GM19467 (cell line): ENCODE measurements at regions not wholly inside any gene's neighbourhood (a gene's known extent, or its start where the extent isn't known, plus 50 kb on each side); places are given as distances from the start of the nearest gene placed in this dataset.
A peak's percentile ranks its signal among the peaks of the same experiment; 100 is the strongest.

Experiments used
- ATAC-seq: cut with Tn5 transposase; IDR thresholded peaks from one replicate; pipeline ENCODE4 v1.9.1; 2021; ENCODE audit warnings: mild to moderate bottlenecking, moderate library complexity; ENCODE audit not compliant: unreplicated experiment

DNA sequence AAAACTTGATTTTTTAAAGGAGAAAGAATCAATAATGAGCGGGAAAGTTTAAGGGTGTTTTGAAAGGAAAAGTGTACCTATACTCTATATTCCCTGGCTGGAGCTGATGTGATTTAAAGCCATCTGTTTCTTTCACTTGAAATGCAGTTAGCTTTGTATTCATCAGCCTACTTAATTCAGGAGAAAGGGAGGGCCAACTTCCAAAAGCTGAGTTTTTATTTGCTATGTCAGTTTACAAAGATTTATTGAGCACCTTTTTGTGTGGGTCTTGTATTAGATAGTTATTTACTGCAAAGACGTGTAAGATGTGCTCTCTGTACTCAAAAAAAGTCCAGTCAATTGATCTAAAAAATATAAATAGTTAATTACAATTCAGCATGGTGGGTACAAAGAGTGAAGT is 176.2 kb upstream of the GOLIM4 start:
- ATAC-seq = no peak

DNA sequence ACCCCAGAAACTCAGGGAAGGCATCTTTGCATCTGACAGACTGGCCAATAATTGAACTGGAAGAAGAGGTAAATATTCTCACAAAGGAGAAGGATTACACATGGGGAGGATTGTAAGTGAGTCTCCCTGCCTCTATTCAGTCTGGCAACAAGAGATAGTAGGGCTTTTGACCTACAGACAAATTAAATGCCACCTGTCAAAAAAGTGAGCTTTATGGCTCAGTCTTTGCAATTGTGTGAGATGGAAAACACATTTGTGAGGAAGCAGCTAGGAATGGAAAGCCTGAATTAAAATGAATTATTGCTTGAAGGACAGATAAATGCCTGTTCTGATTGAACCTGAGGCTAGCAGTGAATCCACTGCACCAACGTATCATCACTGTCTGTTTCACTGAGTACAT is 173.3 kb upstream of the GOLIM4 start:
- no peak for ATAC-seq

GRCh38 chr3:168267179-168267578 is 171.5 kb upstream of the GOLIM4 start:
- no peak for ATAC-seq

GRCh38 chr3:168266335-168266734 is 170.6 kb upstream of the GOLIM4 start:
- ATAC-seq = no peak

DNA sequence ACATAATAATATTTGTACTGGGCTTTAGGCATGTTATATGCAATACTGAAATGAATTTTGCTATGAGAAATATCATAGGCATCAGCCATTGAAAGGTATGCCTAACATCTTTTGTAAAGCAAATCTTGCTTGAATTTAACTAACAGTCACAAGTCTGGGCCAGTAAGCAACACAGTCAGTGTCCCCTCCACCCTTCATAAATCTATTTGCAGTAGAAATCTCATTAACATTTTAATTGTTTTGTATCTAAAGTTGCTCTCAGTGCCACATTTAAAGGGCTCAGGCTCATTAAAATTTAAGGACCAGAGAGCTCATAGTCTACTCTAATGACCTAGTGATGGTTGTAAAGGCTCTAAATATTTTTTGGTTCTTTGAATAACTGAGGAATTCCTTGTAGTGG is 167.2 kb upstream of the GOLIM4 start:
- ATAC-seq = no peak

DNA sequence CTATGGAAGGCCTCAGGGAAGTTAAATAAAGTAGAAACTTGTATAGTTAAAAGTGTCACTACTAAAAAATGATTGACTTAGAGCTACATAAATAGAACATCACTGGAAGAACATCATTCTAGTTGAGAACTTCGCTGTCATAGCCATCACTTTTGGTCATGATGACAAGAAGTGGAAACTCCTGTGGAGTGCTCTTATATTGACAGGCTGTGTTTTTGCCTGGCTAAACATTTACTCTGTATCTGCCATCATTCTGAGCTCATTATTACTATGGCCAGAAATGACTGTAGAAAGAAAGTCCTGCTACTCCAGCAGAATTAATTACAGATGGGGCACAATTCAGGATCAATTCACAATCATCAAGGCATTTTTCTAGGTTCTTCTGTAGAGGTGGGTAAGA is 165.1 kb upstream of the GOLIM4 start:
- peak; percentile 77 for ATAC-seq

DNA sequence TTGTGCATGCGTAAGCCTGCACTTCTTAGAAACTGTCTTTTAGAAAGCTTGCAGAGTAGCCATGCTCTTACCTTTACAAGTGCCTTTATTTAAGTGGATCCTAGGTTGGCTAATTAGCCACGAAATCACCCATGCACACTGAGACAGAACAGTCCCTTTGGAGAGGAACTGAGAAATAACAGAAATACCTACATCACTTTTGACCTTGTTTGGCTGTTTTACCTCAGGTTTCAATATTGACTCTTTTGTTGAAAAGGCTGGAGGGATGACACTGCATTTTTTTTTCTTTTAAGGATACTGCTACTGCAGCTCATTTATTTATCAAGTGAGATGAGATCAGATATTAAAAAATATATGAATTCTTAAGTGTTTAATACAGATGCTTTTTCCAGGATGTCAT is 155.6 kb upstream of the GOLIM4 start:
- ATAC-seq = peak; percentile 40

DNA sequence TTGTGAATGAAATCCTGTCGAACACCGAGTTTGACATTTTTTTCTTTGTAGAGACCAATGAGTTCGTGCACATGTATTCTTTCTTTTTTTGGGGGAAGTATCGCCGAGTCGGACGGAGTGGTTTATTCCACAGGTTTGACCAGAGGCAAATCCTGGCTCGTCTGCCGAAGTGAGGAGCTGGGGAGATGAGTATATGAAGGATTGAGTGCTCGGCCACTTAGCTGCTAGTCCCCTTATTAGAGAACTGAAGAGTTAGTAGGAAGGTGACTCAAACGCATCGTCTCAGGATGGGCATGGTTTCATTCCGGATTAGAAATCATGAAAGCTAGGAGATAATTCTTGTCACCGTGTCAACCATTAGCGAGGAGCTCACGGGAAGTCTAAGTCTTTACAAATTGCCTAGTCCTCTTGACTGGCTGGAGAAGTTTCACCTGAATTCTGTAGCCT is 154.7 kb upstream of the GOLIM4 start:
- ATAC-seq = no peak

- ATAC-seq = peak; percentile 76
Observed at GRCh38 chr3:168249550-168250414, 154.1 kb upstream of the GOLIM4 start.

DNA sequence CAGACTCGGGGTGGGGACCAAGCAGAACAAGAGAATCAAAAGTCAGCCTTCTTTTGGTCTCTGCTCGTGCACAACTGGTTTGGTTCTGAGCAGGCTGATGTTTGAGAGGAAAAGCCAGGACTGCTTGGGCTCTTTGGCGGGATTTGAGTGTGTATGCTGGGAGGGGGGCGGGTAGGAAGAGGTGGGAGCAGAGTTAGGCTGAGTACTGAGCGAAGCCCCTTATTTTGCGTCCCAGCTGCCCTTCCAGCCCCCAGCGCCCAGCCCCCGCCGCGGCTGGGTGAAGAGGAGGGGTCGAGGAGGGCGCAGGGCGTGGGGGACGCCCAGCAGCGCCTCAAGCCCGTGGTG is 153.5 kb upstream of the GOLIM4 start:
- ATAC-seq = peak; percentile 1

- ATAC-seq = no peak
Observed at GRCh38 chr3:168248383-168249204, 152.9 kb upstream of the GOLIM4 start.

DNA sequence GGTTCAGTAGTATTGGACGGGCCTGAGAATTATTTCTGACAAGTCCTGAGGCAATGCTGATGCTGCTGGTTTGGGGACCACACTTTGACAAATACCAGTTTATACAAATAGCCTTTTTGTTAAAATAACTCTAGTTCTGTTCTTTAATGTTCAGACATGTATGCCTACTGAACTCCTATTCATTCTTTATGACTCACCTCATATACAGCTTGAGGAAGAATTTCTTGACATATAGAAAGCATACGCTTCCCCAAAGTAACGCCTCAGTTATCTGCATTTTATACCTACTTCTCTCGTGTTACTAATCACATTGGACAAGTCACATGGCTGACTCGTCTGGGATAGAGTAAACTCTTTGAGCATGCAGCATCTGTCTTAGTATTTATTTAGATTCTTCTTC is 145.4 kb upstream of the GOLIM4 start:
- no peak for ATAC-seq

DNA sequence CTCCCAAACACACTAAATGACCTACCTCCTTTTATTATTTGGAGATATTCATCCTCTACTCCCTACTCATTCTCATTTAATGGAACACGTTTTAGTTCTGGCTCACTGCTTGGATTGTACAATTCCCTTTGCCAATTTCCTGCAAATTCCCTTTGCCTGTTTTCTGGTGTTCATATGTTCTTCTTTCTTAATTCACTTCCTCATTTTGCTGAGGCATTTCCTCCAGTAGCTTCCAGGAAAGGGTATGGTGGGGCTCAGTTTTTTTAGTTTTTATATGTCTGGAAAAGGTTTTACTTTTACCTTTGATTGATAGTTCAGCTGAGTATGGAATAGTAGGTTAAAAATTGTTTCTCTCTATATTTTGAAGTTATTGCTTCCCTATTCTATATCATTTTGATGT is 143.6 kb upstream of the GOLIM4 start:
- ATAC-seq = no peak

GRCh38 chr3:168233001-168233400 is 137.3 kb upstream of the GOLIM4 start:
- no peak for ATAC-seq

DNA sequence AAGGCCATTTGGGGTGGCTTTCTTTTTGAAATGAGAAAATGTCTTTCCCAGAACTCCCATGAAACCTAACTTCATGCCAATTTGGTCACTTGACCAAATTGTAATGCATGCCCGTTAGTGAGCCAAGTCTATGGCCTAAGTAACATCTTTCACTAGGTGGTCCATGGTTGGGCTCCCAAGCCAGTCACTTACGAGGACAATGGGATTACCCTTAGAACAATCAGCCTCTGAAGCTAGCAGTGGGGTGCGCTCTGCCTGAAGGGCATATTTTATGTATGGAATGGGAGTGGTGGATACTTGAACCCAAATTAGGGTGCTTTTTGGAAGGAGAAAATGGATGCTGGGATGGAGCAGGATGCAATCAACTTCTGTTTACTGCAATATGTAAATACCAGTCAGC is 127.4 kb upstream of the GOLIM4 start:
- no peak for ATAC-seq

- ATAC-seq = no peak
Observed at GRCh38 chr3:168220556-168220955, 124.8 kb upstream of the GOLIM4 start.

DNA sequence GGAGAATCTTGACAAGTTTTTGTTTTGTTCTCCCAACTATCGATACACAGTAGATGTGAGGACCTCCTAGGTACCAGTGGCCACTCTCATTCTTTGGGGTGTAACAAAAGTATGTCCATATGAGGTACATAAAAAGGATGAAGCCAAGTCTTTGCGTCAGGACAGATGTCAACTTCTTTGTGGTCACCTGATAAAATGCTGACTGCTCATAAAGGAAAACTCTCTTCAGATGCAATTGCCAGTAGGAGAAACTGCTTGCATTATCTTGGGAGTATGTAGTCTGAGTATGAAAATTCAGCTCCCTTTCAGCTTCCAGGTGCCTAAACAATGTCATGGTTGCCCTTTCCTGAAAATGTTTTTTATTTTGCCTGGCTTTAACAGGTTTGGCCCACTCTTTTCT is 123.8 kb upstream of the GOLIM4 start:
- ATAC-seq = no peak

- ATAC-seq = no peak
Observed at GRCh38 chr3:168218600-168218999, 122.9 kb upstream of the GOLIM4 start.

GRCh38 chr3:168216851-168217250 is 121.1 kb upstream of the GOLIM4 start:
- no peak for ATAC-seq

- ATAC-seq = peak; percentile 92
Observed at GRCh38 chr3:168213920-168214319, 118.2 kb upstream of the GOLIM4 start.

DNA sequence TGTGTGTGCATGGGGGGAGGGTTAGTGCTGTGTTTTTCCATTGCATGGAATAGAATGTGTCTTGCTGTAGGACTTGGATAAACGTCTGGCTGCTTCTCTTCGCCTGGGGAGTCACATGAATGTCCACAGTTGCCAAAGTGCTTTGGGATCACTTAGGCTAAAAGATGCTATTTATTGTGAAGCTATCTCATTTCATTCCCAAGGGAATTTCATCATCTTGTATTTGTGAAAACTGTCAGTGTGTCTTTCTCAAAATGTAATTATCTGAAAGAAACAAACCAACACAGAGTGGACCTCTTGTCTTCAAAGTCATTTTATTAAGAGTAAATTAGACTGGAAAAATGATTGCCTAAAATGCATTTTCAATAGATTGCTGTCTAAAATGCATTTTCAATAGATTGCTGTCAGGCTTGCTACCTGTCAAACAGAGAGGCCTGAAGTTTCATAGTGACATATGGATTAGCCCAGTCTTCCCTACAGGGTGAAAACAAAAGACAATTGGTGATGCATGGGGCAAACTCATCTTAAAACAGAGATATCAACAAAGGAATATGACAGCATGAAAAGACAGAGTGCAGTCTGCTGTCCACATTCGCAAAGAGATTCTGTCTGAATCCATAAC is 117.1 kb upstream of the GOLIM4 start:
- no peak for ATAC-seq

GRCh38 chr3:168205451-168205850 is 109.7 kb upstream of the GOLIM4 start:
- ATAC-seq = no peak
